ENCODE measurements at regions not wholly inside any gene's neighbourhood (a gene's known extent, or its start where the extent isn't known, plus 50 kb on each side); places are given as distances from the start of the nearest gene placed in this dataset.

- no peak overlapping the region for H3K4me3 Mint-ChIP-seq
- H3K27me3 ChIP-seq (replicated peaks in 1 of 2; ENCODE audit: control insufficient read depth in 2 of 2, extremely low read depth in 1 of 2, insufficient read depth in 2 of 2, low read length in 1 of 2): no peaks in the 10 kb centered on the region
- H3K4me1 Mint-ChIP-seq: no peaks in the 10 kb centered on the region
- no peaks in the 10 kb centered on the region for H3K9me3 Mint-ChIP-seq
- H3K9me3 ChIP-seq: no peaks in the 10 kb centered on the region
- H3K27ac Mint-ChIP-seq: no peak overlapping the region
- no peaks in the 10 kb centered on the region for H3K36me3 Mint-ChIP-seq
- no peak overlapping the region for H3K4me3 ChIP-seq (ENCODE audit: control insufficient read depth in 1 of 2, extremely low read depth in 1 of 2, low read length in 1 of 2)
- no peak for ATAC-seq (replicated peaks in 1 of 4)
- no peak for DNase-seq
- POLR2A ChIA-PET: no interaction called here
- peaks cover 4 to 32% of the 10 kb centered on the region in 2 donors for H3K27me3 Mint-ChIP-seq
- H3K4me1 ChIP-seq (ENCODE audit: control insufficient read depth in 1 of 2, extremely low read depth in 1 of 2, insufficient read depth in 2 of 2, low read length in 2 of 2): no peaks in the 10 kb centered on the region
- no peak overlapping the region for H3K27ac ChIP-seq (ENCODE audit: low read length)
- CTCF ChIA-PET: no interaction called here
- no peaks in the 10 kb centered on the region for H3K36me3 ChIP-seq (ENCODE audit: control insufficient read depth in 2 of 2, extremely low read depth in 1 of 2, insufficient read depth in 1 of 2, low read length in 1 of 2)
Observed at GRCh38 chrX:115364670-115365069, 75.2 kb downstream of the LUZP4 start.

DNA sequence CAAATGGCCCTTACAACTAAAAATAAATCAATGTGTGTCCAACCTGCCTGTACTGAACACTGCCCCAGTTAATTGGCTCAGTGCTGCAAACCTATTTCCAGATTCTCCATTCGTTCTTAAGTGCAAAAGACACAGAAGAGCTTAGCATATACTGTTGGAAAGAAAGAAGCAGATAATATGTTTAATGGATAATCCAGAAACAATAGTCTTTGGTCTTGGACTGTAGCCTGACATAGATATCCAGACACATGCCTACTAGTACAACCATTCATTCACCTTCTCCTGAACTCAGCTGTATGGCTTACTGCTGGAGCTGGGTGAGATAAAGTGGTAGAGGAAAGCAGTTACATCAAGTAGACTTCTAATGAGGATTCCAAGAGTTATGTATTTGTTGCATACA, 77.0 kb downstream of the LUZP4 start:
- CTCF ChIA-PET: no interaction called here
- Mint-ChIP-seq H3K9me3 (no peaks in the 10 kb centered on the region), H3K4me3 (no peak overlapping the region), H3K4me1 (no peaks in the 10 kb centered on the region), H3K27ac (no peak overlapping the region), H3K27me3 (peaks cover 4 to 26% of the 10 kb centered on the region in 2 donors), H3K36me3 (no peaks in the 10 kb centered on the region)
- Histone ChIP-seq H3K36me3 (ENCODE audit: control insufficient read depth in 2 of 2, extremely low read depth in 1 of 2, insufficient read depth in 1 of 2, low read length in 1 of 2) (no peaks in the 10 kb centered on the region), H3K27me3 (replicated peaks in 1 of 2; ENCODE audit: control insufficient read depth in 2 of 2, extremely low read depth in 1 of 2, insufficient read depth in 2 of 2, low read length in 1 of 2) (no peaks in the 10 kb centered on the region), H3K27ac (ENCODE audit: low read length) (no peak overlapping the region), H3K9me3 (no peaks in the 10 kb centered on the region), H3K4me3 (ENCODE audit: control insufficient read depth in 1 of 2, extremely low read depth in 1 of 2, low read length in 1 of 2) (no peak overlapping the region), H3K4me1 (ENCODE audit: control insufficient read depth in 1 of 2, extremely low read depth in 1 of 2, insufficient read depth in 2 of 2, low read length in 2 of 2) (no peaks in the 10 kb centered on the region)
- DNase-seq (no peak), ATAC-seq (replicated peaks in 1 of 4) (no peak)
- WGBS (ENCODE audit: insufficient coverage): no CpG with 5 or more reads among the region's 1 CpG
- POLR2A ChIA-PET: no interaction called here

DNA sequence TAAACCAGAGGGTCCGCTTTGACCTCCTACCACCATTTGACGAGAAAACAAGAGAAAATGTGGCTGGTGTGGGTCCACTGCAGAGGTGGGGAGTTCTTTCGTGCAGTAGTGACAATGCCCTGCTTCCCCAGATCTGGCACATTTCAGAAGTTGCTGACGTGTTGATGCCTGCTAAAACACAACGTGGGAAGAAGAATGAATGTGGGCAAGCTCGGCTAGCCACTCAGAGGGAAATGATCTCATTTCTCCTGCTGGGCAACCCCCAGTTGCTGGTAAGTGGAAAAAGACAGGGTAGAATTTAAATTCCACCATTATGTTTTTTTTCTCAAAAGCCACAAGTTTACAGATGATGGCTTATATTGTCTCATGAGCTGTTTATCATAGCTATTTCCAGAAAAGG, 77.9 kb downstream of the LUZP4 start:
- Mint-ChIP-seq H3K27ac (no peak overlapping the region), H3K36me3 (no peaks in the 10 kb centered on the region), H3K27me3 (peaks cover 4 to 32% of the 10 kb centered on the region in 2 donors), H3K4me3 (no peak overlapping the region), H3K9me3 (no peaks in the 10 kb centered on the region), H3K4me1 (no peaks in the 10 kb centered on the region)
- Histone ChIP-seq H3K27me3 (replicated peaks in 1 of 2; ENCODE audit: control insufficient read depth in 2 of 2, extremely low read depth in 1 of 2, insufficient read depth in 2 of 2, low read length in 1 of 2) (no peaks in the 10 kb centered on the region), H3K9me3 (no peaks in the 10 kb centered on the region), H3K4me3 (ENCODE audit: control insufficient read depth in 1 of 2, extremely low read depth in 1 of 2, low read length in 1 of 2) (no peak overlapping the region), H3K27ac (ENCODE audit: low read length) (no peak overlapping the region), H3K4me1 (ENCODE audit: control insufficient read depth in 1 of 2, extremely low read depth in 1 of 2, insufficient read depth in 2 of 2, low read length in 2 of 2) (no peaks in the 10 kb centered on the region), H3K36me3 (ENCODE audit: control insufficient read depth in 2 of 2, extremely low read depth in 1 of 2, insufficient read depth in 1 of 2, low read length in 1 of 2) (no peaks in the 10 kb centered on the region)
- CTCF ChIA-PET: no interaction called here
- DNase-seq (no peak), ATAC-seq (replicated peaks in 1 of 4) (no peak)
- POLR2A ChIA-PET: no interaction called here
- WGBS (ENCODE audit: insufficient coverage): no CpG with 5 or more reads among the region's 6 CpGs

GRCh38 chrX:115367951-115368350, 78.4 kb downstream of the LUZP4 start:
- ATAC-seq (replicated peaks in 1 of 4) (no peak), DNase-seq (no peak)
- Histone ChIP-seq H3K9me3 (no peaks in the 10 kb centered on the region), H3K27ac (ENCODE audit: low read length) (no peak overlapping the region), H3K4me1 (ENCODE audit: control insufficient read depth in 1 of 2, extremely low read depth in 1 of 2, insufficient read depth in 2 of 2, low read length in 2 of 2) (no peaks in the 10 kb centered on the region), H3K4me3 (ENCODE audit: control insufficient read depth in 1 of 2, extremely low read depth in 1 of 2, low read length in 1 of 2) (no peak overlapping the region), H3K36me3 (ENCODE audit: control insufficient read depth in 2 of 2, extremely low read depth in 1 of 2, insufficient read depth in 1 of 2, low read length in 1 of 2) (no peaks in the 10 kb centered on the region), H3K27me3 (replicated peaks in 1 of 2; ENCODE audit: control insufficient read depth in 2 of 2, extremely low read depth in 1 of 2, insufficient read depth in 2 of 2, low read length in 1 of 2) (no peaks in the 10 kb centered on the region)
- H3K4me3 Mint-ChIP-seq: no peak overlapping the region
- no CpG with 5 or more reads among the region's 2 CpGs for WGBS (ENCODE audit: insufficient coverage)
- no peak overlapping the region for H3K27ac Mint-ChIP-seq
- no peaks in the 10 kb centered on the region for H3K36me3 Mint-ChIP-seq
- peaks cover 4 to 33% of the 10 kb centered on the region in 2 donors for H3K27me3 Mint-ChIP-seq
- ChIA-PET CTCF (no interaction called here), POLR2A (no interaction called here)
- no peaks in the 10 kb centered on the region for H3K9me3 Mint-ChIP-seq
- no peaks in the 10 kb centered on the region for H3K4me1 Mint-ChIP-seq

DNA sequence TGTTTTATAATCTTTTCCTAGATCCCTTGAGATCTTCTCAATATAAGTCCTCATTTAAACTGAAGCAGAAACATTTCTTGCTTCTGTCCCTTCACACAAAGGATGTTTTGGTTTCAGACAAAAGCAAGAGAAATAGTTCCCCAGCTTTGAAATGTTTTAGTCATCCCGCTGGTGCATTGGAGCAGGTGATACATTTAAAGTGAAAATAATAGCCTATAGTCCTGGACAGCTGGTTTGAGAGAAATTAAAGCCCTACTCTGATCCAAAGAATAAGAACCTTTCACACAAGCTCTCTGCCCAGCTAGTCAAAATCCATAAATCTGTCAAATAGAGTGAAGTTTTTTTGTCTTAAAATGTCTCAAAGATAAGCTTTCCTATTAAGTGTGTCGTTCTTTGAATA, 79.4 kb downstream of the LUZP4 start:
- no peak overlapping the region for H3K4me3 ChIP-seq (ENCODE audit: control insufficient read depth in 1 of 2, extremely low read depth in 1 of 2, low read length in 1 of 2)
- H3K4me1 ChIP-seq (ENCODE audit: control insufficient read depth in 1 of 2, extremely low read depth in 1 of 2, insufficient read depth in 2 of 2, low read length in 2 of 2): no peaks in the 10 kb centered on the region
- H3K9me3 ChIP-seq: no peaks in the 10 kb centered on the region
- no peak overlapping the region for H3K27ac ChIP-seq (ENCODE audit: low read length)
- no peak overlapping the region for H3K27ac Mint-ChIP-seq
- CTCF ChIA-PET: interaction anchor here in 1 of 2 donors (1.0 kb wide), 1 partner anchor 132 kb away, joined by 3 read pairs; no protein-coding TSS in a partner anchor
- no peaks in the 10 kb centered on the region for H3K9me3 Mint-ChIP-seq
- DNase-seq (no peak), ATAC-seq (replicated peaks in 1 of 4) (no peak)
- no peaks in the 10 kb centered on the region for H3K36me3 ChIP-seq (ENCODE audit: control insufficient read depth in 2 of 2, extremely low read depth in 1 of 2, insufficient read depth in 1 of 2, low read length in 1 of 2)
- H3K27me3 Mint-ChIP-seq: peaks cover 4 to 30% of the 10 kb centered on the region in 2 donors
- no peaks in the 10 kb centered on the region for H3K36me3 Mint-ChIP-seq
- H3K4me3 Mint-ChIP-seq: no peak overlapping the region
- H3K27me3 ChIP-seq (replicated peaks in 1 of 2; ENCODE audit: control insufficient read depth in 2 of 2, extremely low read depth in 1 of 2, insufficient read depth in 2 of 2, low read length in 1 of 2): no peaks in the 10 kb centered on the region
- WGBS (ENCODE audit: insufficient coverage): no CpG with 5 or more reads among the region's 2 CpGs
- H3K4me1 Mint-ChIP-seq: no peaks in the 10 kb centered on the region
- POLR2A ChIA-PET: no interaction called here

DNA sequence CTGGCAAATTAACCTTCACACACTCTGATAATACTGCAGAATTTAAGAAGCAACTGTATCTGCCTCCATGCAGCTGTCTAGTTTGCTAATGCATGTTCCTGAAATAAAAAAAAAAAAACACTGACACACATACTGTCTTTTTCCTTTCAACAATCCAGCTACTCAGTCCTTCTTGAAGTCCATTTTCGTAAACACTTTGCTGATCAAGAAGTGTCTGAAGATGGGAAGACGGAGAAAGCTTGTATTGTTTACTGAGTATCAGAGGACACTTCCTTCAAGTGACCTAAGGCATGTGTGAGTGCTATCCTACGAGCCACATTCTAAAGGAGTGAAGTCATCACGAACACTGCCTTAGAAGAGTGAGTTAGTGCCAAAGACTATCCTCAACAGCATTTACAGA, 82.6 kb downstream of the LUZP4 start:
- no peak for ATAC-seq (replicated peaks in 1 of 4)
- POLR2A ChIA-PET: no interaction called here

DNA sequence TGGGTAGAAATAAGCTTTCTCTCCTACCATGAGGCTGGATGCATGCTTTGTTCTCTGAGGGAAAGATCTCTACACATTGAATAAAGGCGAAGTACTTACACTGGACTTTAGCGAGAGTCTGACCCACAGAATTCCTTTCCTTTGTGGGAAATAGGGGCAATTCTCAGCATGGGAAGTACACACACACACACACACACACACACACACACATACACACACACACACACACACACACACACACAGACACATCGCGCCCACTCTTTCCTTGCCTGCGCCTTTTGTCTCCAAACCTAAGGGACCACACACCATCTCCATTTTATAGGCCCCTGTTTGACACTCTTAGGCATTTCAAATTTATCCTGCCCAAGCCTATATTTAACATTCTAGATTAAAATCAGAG, 83.8 kb downstream of the LUZP4 start:
- ATAC-seq (replicated peaks in 1 of 4) (no peak), DNase-seq (no peak)
- Mint-ChIP-seq H3K36me3 (no peaks in the 10 kb centered on the region), H3K27me3 (peaks cover 0 to 20% of the 10 kb centered on the region in 2 donors), H3K4me1 (no peaks in the 10 kb centered on the region), H3K9me3 (no peaks in the 10 kb centered on the region), H3K27ac (no peak overlapping the region), H3K4me3 (no peak overlapping the region)
- H3K4me3 ChIP-seq (ENCODE audit: control insufficient read depth in 1 of 2, extremely low read depth in 1 of 2, low read length in 1 of 2): no peak overlapping the region
- H3K27ac ChIP-seq (ENCODE audit: low read length): no peak overlapping the region
- ChIA-PET CTCF (no interaction called here), POLR2A (no interaction called here)
- H3K4me1 ChIP-seq (ENCODE audit: control insufficient read depth in 1 of 2, extremely low read depth in 1 of 2, insufficient read depth in 2 of 2, low read length in 2 of 2): no peaks in the 10 kb centered on the region
- H3K27me3 ChIP-seq (replicated peaks in 1 of 2; ENCODE audit: control insufficient read depth in 2 of 2, extremely low read depth in 1 of 2, insufficient read depth in 2 of 2, low read length in 1 of 2): no peaks in the 10 kb centered on the region
- no CpG with 5 or more reads among the region's 5 CpGs for WGBS (ENCODE audit: insufficient coverage)
- H3K9me3 ChIP-seq: no peaks in the 10 kb centered on the region
- H3K36me3 ChIP-seq (ENCODE audit: control insufficient read depth in 2 of 2, extremely low read depth in 1 of 2, insufficient read depth in 1 of 2, low read length in 1 of 2): no peaks in the 10 kb centered on the region

More for the DNA sequence above, 82.6 kb downstream of the LUZP4 start:
- no peaks in the 10 kb centered on the region for H3K9me3 Mint-ChIP-seq
- H3K27me3 Mint-ChIP-seq: peaks cover 0 to 24% of the 10 kb centered on the region in 2 donors
- Histone ChIP-seq H3K36me3 (ENCODE audit: control insufficient read depth in 2 of 2, extremely low read depth in 1 of 2, insufficient read depth in 1 of 2, low read length in 1 of 2) (no peaks in the 10 kb centered on the region), H3K4me3 (ENCODE audit: control insufficient read depth in 1 of 2, extremely low read depth in 1 of 2, low read length in 1 of 2) (no peak overlapping the region), H3K9me3 (no peaks in the 10 kb centered on the region), H3K27ac (ENCODE audit: low read length) (no peak overlapping the region), H3K4me1 (ENCODE audit: control insufficient read depth in 1 of 2, extremely low read depth in 1 of 2, insufficient read depth in 2 of 2, low read length in 2 of 2) (no peaks in the 10 kb centered on the region), H3K27me3 (replicated peaks in 1 of 2; ENCODE audit: control insufficient read depth in 2 of 2, extremely low read depth in 1 of 2, insufficient read depth in 2 of 2, low read length in 1 of 2) (no peaks in the 10 kb centered on the region)
- H3K27ac Mint-ChIP-seq: no peak overlapping the region
- H3K36me3 Mint-ChIP-seq: no peaks in the 10 kb centered on the region
- WGBS (ENCODE audit: insufficient coverage): no CpG with 5 or more reads among the region's 4 CpGs
- CTCF ChIA-PET: no interaction called here
- H3K4me1 Mint-ChIP-seq: no peaks in the 10 kb centered on the region
- no peak for DNase-seq
- H3K4me3 Mint-ChIP-seq: no peak overlapping the region

Measured in T-cell (primary cell).